ENCODE measurements at regions not wholly inside any gene's neighbourhood (a gene's known extent, or its start where the extent isn't known, plus 50 kb on each side); places are given as distances from the start of the nearest gene placed in this dataset.

GRCh38 chr14:89658977-89659670 lies 242.1 kb upstream of the FOXN3 start:
- no peak overlapping the region for H3K27ac ChIP-seq (replicated peaks)
- TF ChIP-seq, protein P1, sequence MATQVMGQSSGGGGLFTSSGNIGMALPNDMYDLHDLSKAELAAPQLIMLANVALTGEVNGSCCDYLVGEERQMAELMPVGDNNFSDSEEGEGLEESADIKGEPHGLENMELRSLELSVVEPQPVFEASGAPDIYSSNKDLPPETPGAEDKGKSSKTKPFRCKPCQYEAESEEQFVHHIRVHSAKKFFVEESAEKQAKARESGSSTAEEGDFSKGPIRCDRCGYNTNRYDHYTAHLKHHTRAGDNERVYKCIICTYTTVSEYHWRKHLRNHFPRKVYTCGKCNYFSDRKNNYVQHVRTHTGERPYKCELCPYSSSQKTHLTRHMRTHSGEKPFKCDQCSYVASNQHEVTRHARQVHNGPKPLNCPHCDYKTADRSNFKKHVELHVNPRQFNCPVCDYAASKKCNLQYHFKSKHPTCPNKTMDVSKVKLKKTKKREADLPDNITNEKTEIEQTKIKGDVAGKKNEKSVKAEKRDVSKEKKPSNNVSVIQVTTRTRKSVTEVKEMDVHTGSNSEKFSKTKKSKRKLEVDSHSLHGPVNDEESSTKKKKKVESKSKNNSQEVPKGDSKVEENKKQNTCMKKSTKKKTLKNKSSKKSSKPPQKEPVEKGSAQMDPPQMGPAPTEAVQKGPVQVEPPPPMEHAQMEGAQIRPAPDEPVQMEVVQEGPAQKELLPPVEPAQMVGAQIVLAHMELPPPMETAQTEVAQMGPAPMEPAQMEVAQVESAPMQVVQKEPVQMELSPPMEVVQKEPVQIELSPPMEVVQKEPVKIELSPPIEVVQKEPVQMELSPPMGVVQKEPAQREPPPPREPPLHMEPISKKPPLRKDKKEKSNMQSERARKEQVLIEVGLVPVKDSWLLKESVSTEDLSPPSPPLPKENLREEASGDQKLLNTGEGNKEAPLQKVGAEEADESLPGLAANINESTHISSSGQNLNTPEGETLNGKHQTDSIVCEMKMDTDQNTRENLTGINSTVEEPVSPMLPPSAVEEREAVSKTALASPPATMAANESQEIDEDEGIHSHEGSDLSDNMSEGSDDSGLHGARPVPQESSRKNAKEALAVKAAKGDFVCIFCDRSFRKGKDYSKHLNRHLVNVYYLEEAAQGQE (IDR thresholded peaks at IDR 0.05; ENCODE audit: insufficient replicate concordance, low read depth): no peak
- TF ChIP-seq POLR2AphosphoS5 (IDR thresholded peaks at IDR 0.05; ENCODE audit: low read depth) (no peak), CTCF (IDR thresholded peaks at IDR 0.05; ENCODE audit: insufficient read depth, low read length) (no peak), SPI1 (IDR thresholded peaks at IDR 0.05; ENCODE audit: borderline replicate concordance, low read depth) (no peak), GABPA (IDR thresholded peaks at IDR 0.05; ENCODE audit: low read depth) (no peak)
- H3K4me3 ChIP-seq (replicated peaks; ENCODE audit: insufficient read depth, low read length): no peak overlapping the region

GRCh38 chr14:89657014-89657413 lies 240.0 kb upstream of the FOXN3 start:
- Histone ChIP-seq H3K4me3 (replicated peaks; ENCODE audit: insufficient read depth, low read length) (no peak overlapping the region), H3K27ac (replicated peaks) (no peak overlapping the region), H3K27me3 (ENCODE audit: insufficient read depth, poor library complexity, severe bottlenecking) (no peaks in the 10 kb centered on the region)
- no peak for DNase-seq (ENCODE audit: low read depth in 1 of 2, low spot score in 1 of 2)
- no peak for TF ChIP-seq CTCF (IDR thresholded peaks at IDR 0.05; ENCODE audit: insufficient read depth, low read length)
- TF ChIP-seq, protein P1 (IDR thresholded peaks at IDR 0.05; ENCODE audit: insufficient replicate concordance, low read depth): no peak
- TF ChIP-seq POLR2AphosphoS5 (IDR thresholded peaks at IDR 0.05; ENCODE audit: low read depth): no peak
- TF ChIP-seq GABPA (IDR thresholded peaks at IDR 0.05; ENCODE audit: low read depth): no peak
- no peak for TF ChIP-seq SPI1 (IDR thresholded peaks at IDR 0.05; ENCODE audit: borderline replicate concordance, low read depth)

More at GRCh38 chr14:89658977-89659670, 242.1 kb upstream of the FOXN3 start:
- H3K27me3 ChIP-seq (ENCODE audit: insufficient read depth, poor library complexity, severe bottlenecking): no peaks in the 10 kb centered on the region
- no peak for DNase-seq (ENCODE audit: low read depth in 1 of 2, low spot score in 1 of 2)

DNA sequence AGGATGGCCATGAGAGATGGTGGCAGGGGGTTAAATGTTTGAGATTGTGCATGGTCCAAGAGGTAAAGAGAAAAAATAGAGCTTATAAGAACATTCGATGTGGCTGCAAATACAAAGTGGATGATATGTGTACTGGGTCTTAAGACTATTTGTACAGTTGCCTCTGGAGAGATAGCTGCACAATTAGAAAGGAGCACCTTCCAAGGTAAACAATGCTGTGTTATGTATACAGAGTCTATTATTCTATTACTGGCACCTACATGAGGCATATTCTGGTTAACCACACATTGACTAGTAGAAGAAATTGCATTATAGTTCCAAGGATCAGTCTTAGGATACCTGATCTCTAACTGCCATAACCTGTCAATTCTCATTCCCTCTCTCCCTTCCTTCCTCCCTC lies 238.0 kb upstream of the FOXN3 start:
- TF ChIP-seq SPI1 (IDR thresholded peaks at IDR 0.05; ENCODE audit: borderline replicate concordance, low read depth) (no peak), GABPA (IDR thresholded peaks at IDR 0.05; ENCODE audit: low read depth) (no peak), CTCF (IDR thresholded peaks at IDR 0.05; ENCODE audit: insufficient read depth, low read length) (no peak), POLR2AphosphoS5 (IDR thresholded peaks at IDR 0.05; ENCODE audit: low read depth) (no peak)
- TF ChIP-seq, protein P1 (IDR thresholded peaks at IDR 0.05; ENCODE audit: insufficient replicate concordance, low read depth): no peak

More for the DNA sequence above, 238.0 kb upstream of the FOXN3 start:
- H3K27ac ChIP-seq (replicated peaks): no peak overlapping the region
- H3K4me3 ChIP-seq (replicated peaks; ENCODE audit: insufficient read depth, low read length): no peak overlapping the region
- DNase-seq (ENCODE audit: low read depth in 1 of 2, low spot score in 1 of 2): no peak
- no peaks in the 10 kb centered on the region for H3K27me3 ChIP-seq (ENCODE audit: insufficient read depth, poor library complexity, severe bottlenecking)
